ENCODE measurements at regions not wholly inside any gene's neighbourhood (a gene's known extent, or its start where the extent isn't known, plus 50 kb on each side); places are given as distances from the start of the nearest gene placed in this dataset.
"Not testable (repeated sequence)": the region's sequence is repeated elsewhere in the genome, so short reads cannot be mapped to it uniquely, and the experiment has no call there.

GRCh38 chr18:3348176-3348575 lies 86.2 kb downstream of the MYL12B start:
- Mint-ChIP-seq H3K4me1 (no peaks in the 10 kb centered on the region), H3K27me3 (peaks cover 12% of the 10 kb centered on the region), H3K9me3 (ENCODE audit: low read depth) (peaks cover 2% of the 10 kb centered on the region), H3K27ac (no peak overlapping the region), H3K4me3 (no peak overlapping the region), H3K36me3 (no peaks in the 10 kb centered on the region)
- CTCF ChIA-PET: no interaction called here
- ATAC-seq (no peak), DNase-seq (no peak)

- ATAC-seq: not testable (repeated sequence)
Measured at GRCh38 chr18:3349046-3349841, 87.3 kb downstream of the MYL12B start.

GRCh38 chr18:3350021-3350420 lies 88.1 kb downstream of the MYL12B start:
- CTCF ChIA-PET: interaction anchor here (1.0 kb wide), 2 partner anchors 105 to 317 kb away, joined by 3 read pairs; no protein-coding TSS in a partner anchor
- DNase-seq (no peak), ATAC-seq (no peak)
- Mint-ChIP-seq H3K27me3 (peaks cover 14% of the 10 kb centered on the region), H3K36me3 (no peaks in the 10 kb centered on the region), H3K4me1 (no peaks in the 10 kb centered on the region), H3K4me3 (no peak overlapping the region), H3K9me3 (ENCODE audit: low read depth) (peaks cover 2% of the 10 kb centered on the region), H3K27ac (no peak overlapping the region)

More at GRCh38 chr18:3349046-3349841, 87.3 kb downstream of the MYL12B start:
- peaks cover 14% of the 10 kb centered on the region for H3K27me3 Mint-ChIP-seq
- CTCF ChIA-PET; H3K9me3 Mint-ChIP-seq (ENCODE audit: low read depth); H3K36me3 Mint-ChIP-seq; H3K4me1 Mint-ChIP-seq; H3K27ac Mint-ChIP-seq; H3K4me3 Mint-ChIP-seq; DNase-seq: not testable (repeated sequence)

GRCh38 chr18:3350566-3351527 lies 88.9 kb downstream of the MYL12B start:
- CTCF ChIA-PET: interaction anchor here (1.0 kb wide), 2 partner anchors 104 to 316 kb away, joined by 3 read pairs; no protein-coding TSS in a partner anchor
- Mint-ChIP-seq H3K4me3 (no peak overlapping the region), H3K4me1 (no peaks in the 10 kb centered on the region), H3K27ac (no peak overlapping the region), H3K27me3 (peaks cover 14% of the 10 kb centered on the region), H3K9me3 (ENCODE audit: low read depth) (peaks cover 2% of the 10 kb centered on the region), H3K36me3 (no peaks in the 10 kb centered on the region)
- no peak for DNase-seq
- ATAC-seq: no peak

GRCh38 chr18:3354506-3354905 lies 92.6 kb downstream of the MYL12B start:
- no peak overlapping the region for H3K27ac Mint-ChIP-seq
- peaks cover 8% of the 10 kb centered on the region for H3K4me1 Mint-ChIP-seq
- DNase-seq (no peak), ATAC-seq (no peak)
- peaks cover 3% of the 10 kb centered on the region for H3K27me3 Mint-ChIP-seq
- no peaks in the 10 kb centered on the region for H3K9me3 Mint-ChIP-seq (ENCODE audit: low read depth)
- no peaks in the 10 kb centered on the region for H3K36me3 Mint-ChIP-seq
- CTCF ChIA-PET: no interaction called here
- H3K4me3 Mint-ChIP-seq: no peak overlapping the region

GRCh38 chr18:3356614-3357013 lies 93.4 kb upstream of the TGIF1 start:
- Mint-ChIP-seq H3K36me3 (no peaks in the 10 kb centered on the region), H3K4me3 (no peak overlapping the region), H3K9me3 (ENCODE audit: low read depth) (no peaks in the 10 kb centered on the region), H3K27me3 (peaks cover 3% of the 10 kb centered on the region), H3K27ac (no peak overlapping the region), H3K4me1 (peaks cover 8% of the 10 kb centered on the region)
- CTCF ChIA-PET: interaction anchor here (1.5 kb wide), 1 partner anchor 59 kb away, joined by 5 read pairs; no protein-coding TSS in a partner anchor
- ATAC-seq (no peak), DNase-seq (no peak)

- DNase-seq: no peak
- Mint-ChIP-seq H3K4me3 (no peak overlapping the region), H3K36me3 (no peaks in the 10 kb centered on the region), H3K27me3 (peaks cover 3% of the 10 kb centered on the region), H3K4me1 (peaks cover 8% of the 10 kb centered on the region), H3K27ac (no peak overlapping the region), H3K9me3 (ENCODE audit: low read depth) (no peaks in the 10 kb centered on the region)
- CTCF ChIA-PET: interaction anchor here (0.9 to 1.5 kb wide), 2 partner anchors 60 to 237 kb away, joined by 3 to 5 read pairs; no protein-coding TSS in a partner anchor
- ATAC-seq: no peak
Measured at GRCh38 chr18:3357516-3357915, 92.5 kb upstream of the TGIF1 start.

- no peak overlapping the region for H3K27ac Mint-ChIP-seq
- CTCF ChIA-PET: interaction anchor here (0.9 to 1.5 kb wide), 2 partner anchors 61 to 236 kb away, joined by 3 to 5 read pairs; no protein-coding TSS in a partner anchor
- no peaks in the 10 kb centered on the region for H3K9me3 Mint-ChIP-seq (ENCODE audit: low read depth)
- no peak for DNase-seq
- no peaks in the 10 kb centered on the region for H3K36me3 Mint-ChIP-seq
- H3K4me3 Mint-ChIP-seq: no peak overlapping the region
- H3K4me1 Mint-ChIP-seq: peaks cover 8% of the 10 kb centered on the region
- no peak for ATAC-seq
- peaks cover 3% of the 10 kb centered on the region for H3K27me3 Mint-ChIP-seq
Measured at GRCh38 chr18:3358310-3358709, 91.7 kb upstream of the TGIF1 start.

- peaks cover 8% of the 10 kb centered on the region for H3K4me1 Mint-ChIP-seq
- ATAC-seq: no peak
- DNase-seq: no peak
- CTCF ChIA-PET: no interaction called here
- no peaks in the 10 kb centered on the region for H3K9me3 Mint-ChIP-seq (ENCODE audit: low read depth)
- no peaks in the 10 kb centered on the region for H3K27me3 Mint-ChIP-seq
- no peaks in the 10 kb centered on the region for H3K36me3 Mint-ChIP-seq
- no peak overlapping the region for H3K27ac Mint-ChIP-seq
- no peak overlapping the region for H3K4me3 Mint-ChIP-seq
Measured at GRCh38 chr18:3360211-3360610, 89.8 kb upstream of the TGIF1 start.

GRCh38 chr18:3367491-3368091 lies 82.4 kb upstream of the TGIF1 start:
- no peak overlapping the region for H3K4me3 Mint-ChIP-seq
- H3K36me3 Mint-ChIP-seq: no peaks in the 10 kb centered on the region
- DNase-seq (no peak), ATAC-seq (no peak)
- H3K27me3 Mint-ChIP-seq: peaks cover 12% of the 10 kb centered on the region
- CTCF ChIA-PET: no interaction called here
- no peaks in the 10 kb centered on the region for H3K9me3 Mint-ChIP-seq (ENCODE audit: low read depth)
- H3K27ac Mint-ChIP-seq: no peak overlapping the region
- no peaks in the 10 kb centered on the region for H3K4me1 Mint-ChIP-seq

GRCh38 chr18:3368193-3368592 lies 81.8 kb upstream of the TGIF1 start:
- CTCF ChIA-PET: no interaction called here
- DNase-seq (no peak), ATAC-seq (no peak)
- H3K4me1 Mint-ChIP-seq: no peaks in the 10 kb centered on the region
- no peak overlapping the region for H3K4me3 Mint-ChIP-seq
- no peaks in the 10 kb centered on the region for H3K9me3 Mint-ChIP-seq (ENCODE audit: low read depth)
- H3K36me3 Mint-ChIP-seq: no peaks in the 10 kb centered on the region
- H3K27ac Mint-ChIP-seq: no peak overlapping the region
- peaks cover 12% of the 10 kb centered on the region for H3K27me3 Mint-ChIP-seq

- no peaks in the 10 kb centered on the region for H3K36me3 Mint-ChIP-seq
- CTCF ChIA-PET: interaction anchor here (0.6 to 1.6 kb wide), 5 partner anchors 76 to 316 kb away, joined by 3 to 6 read pairs (median 3); no protein-coding TSS in a partner anchor
Measured at GRCh38 chr18:3379685-3380084, 70.3 kb upstream of the TGIF1 start.

GRCh38 chr18:3380384-3380961 lies 69.5 kb upstream of the TGIF1 start:
- peaks cover 2% of the 10 kb centered on the region for H3K27me3 Mint-ChIP-seq
- DNase-seq (no peak), ATAC-seq (peak; percentile 83)
- no peak overlapping the region for H3K4me3 Mint-ChIP-seq
- no peaks in the 10 kb centered on the region for H3K36me3 Mint-ChIP-seq
- no peaks in the 10 kb centered on the region for H3K9me3 Mint-ChIP-seq (ENCODE audit: low read depth)
- peaks cover 3% of the 10 kb centered on the region for H3K4me1 Mint-ChIP-seq
- CTCF ChIA-PET: interaction anchor here (0.6 to 1.6 kb wide), 9 partner anchors 10 to 317 kb away, joined by 3 to 6 read pairs (median 3); no protein-coding TSS in a partner anchor
- no peak overlapping the region for H3K27ac Mint-ChIP-seq

More at GRCh38 chr18:3379685-3380084, 70.3 kb upstream of the TGIF1 start:
- Mint-ChIP-seq H3K27me3 (peaks cover 2% of the 10 kb centered on the region), H3K4me3 (no peak overlapping the region), H3K27ac (no peak overlapping the region), H3K9me3 (ENCODE audit: low read depth) (no peaks in the 10 kb centered on the region), H3K4me1 (peaks cover 3% of the 10 kb centered on the region)
- ATAC-seq: no peak
- DNase-seq: no peak
